HEK293 (cell line): ENCODE measurements at regions not wholly inside any gene's neighbourhood (a gene's known extent, or its start where the extent isn't known, plus 50 kb on each side); places are given as distances from the start of the nearest gene placed in this dataset.

Source experiments
- SP2 ChIP-seq: fragments of 450-650 bp; formaldehyde crosslinking; IDR thresholded peaks from 2 replicates; pipeline ENCODE4 v1.5.1; 2016; ENCODE audit warnings: missing biosample characterization, missing genetic modification characterization
- ZNF274 ChIP-seq, 2 experiments: fragments of 200-500 bp in 1 of 2; fragments of 450-650 bp in 1 of 2; sonication (Bioruptor generic) in 1 of 2; formaldehyde crosslinking in 1 of 2; IDR thresholded peaks; 2 replicates each; pipeline versions ENCODE4 v1.5.1 to v1.6.1; 2014 to 2016; ENCODE audit warnings: borderline replicate concordance in 1 of 2, inconsistent platforms in 1 of 2, low read length in 1 of 2, missing biosample characterization in 1 of 2, missing genetic modification characterization in 1 of 2

DNA sequence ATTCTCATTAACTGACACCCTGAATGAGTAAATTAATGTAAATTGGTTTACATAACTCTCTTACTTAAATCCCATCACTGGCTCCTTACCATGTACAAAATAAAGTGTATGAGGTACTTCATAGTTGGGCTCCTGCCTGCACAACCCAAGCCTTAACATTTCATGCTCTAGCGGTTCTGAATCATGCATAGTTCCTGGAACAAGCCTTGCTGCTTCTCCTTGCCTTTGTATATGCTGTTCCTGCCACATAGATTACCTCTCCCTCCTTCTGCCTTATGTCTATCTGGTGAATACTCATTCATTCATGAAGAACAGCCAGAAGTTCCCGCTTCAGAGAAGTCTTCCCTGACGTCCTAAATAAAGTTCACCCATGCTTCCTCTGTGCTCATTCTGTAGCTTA is 594.7 kb downstream of the SMARCA1 start:
- no peak for TF ChIP-seq SP2
- no peak for TF ChIP-seq ZNF274 (IDR thresholded peaks at IDR 0.05; ENCODE audit: low read length)
- no peak for TF ChIP-seq ZNF274 (tag by site-specific recombination; IDR thresholded peaks at IDR 0.05; ENCODE audit: borderline replicate concordance)
